Neural cell (in vitro differentiated cells): ENCODE measurements at regions not wholly inside any gene's neighbourhood (a gene's known extent, or its start where the extent isn't known, plus 50 kb on each side); places are given as distances from the start of the nearest gene placed in this dataset.

ENCODE experiments used
- H2AFZ ChIP-seq: fragments of 200-600, 300-800 bp; sonication (generic), shearing (Covaris generic); 2 replicates; pipeline ENCODE4 v1.6.0; 2014; ENCODE audit warnings: low read depth, mild to moderate bottlenecking, antibody characterized with exemption, low read length, moderate library complexity
- H3F3A ChIP-seq: fragments of 200-600 bp; shearing (Covaris generic); 2 replicates; pipeline ENCODE4 v1.6.1; 2016; ENCODE audit warnings: mild to moderate bottlenecking, moderate library complexity, mixed read lengths, antibody characterized with exemption, low read length; ENCODE audit not compliant: insufficient read depth, poor library complexity, severe bottlenecking
- H3K27ac ChIP-seq: fragments of 200-600, 300-800 bp; sonication (generic), shearing (Covaris generic); 2 replicates; pipeline ENCODE4 v1.5.1; 2014; ENCODE audit warnings: mild to moderate bottlenecking, low read length, moderate library complexity
- H3K27me3 ChIP-seq: fragments of 300-800, 200-600 bp; sonication (generic), shearing (Covaris generic); 2 replicates; pipeline ENCODE4 v1.6.0; 2014; ENCODE audit warnings: mild to moderate bottlenecking, low read depth, low read length, moderate library complexity; ENCODE audit not compliant: insufficient read depth
- H3K36me3 ChIP-seq: fragments of 300-800, 200-600 bp; sonication (generic), shearing (Covaris generic); 2 replicates; pipeline ENCODE4 v1.5.1; 2014; ENCODE audit warnings: mild to moderate bottlenecking, antibody characterized with exemption, low read length, moderate library complexity; ENCODE audit not compliant: insufficient read depth
- H3K4me2 ChIP-seq: fragments of 300-800, 200-600 bp; sonication (generic), shearing (Covaris generic); 2 replicates; pipeline ENCODE4 v1.6.0; 2014; ENCODE audit warnings: mild to moderate bottlenecking, low read length
- H3K4me3 ChIP-seq: fragments of 300-800, 200-600 bp; sonication (generic), shearing (Covaris generic); 2 replicates; pipeline ENCODE4 v1.5.1; 2014; ENCODE audit warnings: mild to moderate bottlenecking, low read length, moderate library complexity
- H3K79me2 ChIP-seq: fragments of 200-600 bp; shearing (Covaris generic); replicated peaks from 2 replicates; pipeline ENCODE4 v1.6.0; 2014; ENCODE audit warnings: mild to moderate bottlenecking, low read length, moderate library complexity; ENCODE audit not compliant: insufficient read depth
- H3K9ac ChIP-seq: fragments of 300-800, 200-600 bp; sonication (generic), shearing (Covaris generic); 2 replicates; pipeline ENCODE4 v1.6.1; 2016; ENCODE audit warnings: mild to moderate bottlenecking, low read length, mixed read lengths
- H3K9me2 ChIP-seq: fragments of 200-600 bp; shearing (Covaris generic); 2 replicates; pipeline ENCODE4 v1.6.1; 2016; ENCODE audit warnings: mild to moderate bottlenecking, low read length, mixed read lengths; ENCODE audit not compliant: insufficient read depth
- H3K9me3 ChIP-seq: fragments of 200-600, 300-800 bp; sonication (generic), shearing (Covaris generic); 2 replicates; pipeline ENCODE4 v1.6.1; 2016; ENCODE audit warnings: mild to moderate bottlenecking, mixed run types, low read length, moderate library complexity, mixed read lengths
- H4K20me1 ChIP-seq: fragments of 200-600 bp; shearing (Covaris generic); 2 replicates; pipeline ENCODE4 v1.6.1; 2016; ENCODE audit warnings: mild to moderate bottlenecking, mixed run types; ENCODE audit not compliant: insufficient read depth
- CTCF ChIP-seq: fragments of 450-650 bp; IDR thresholded peaks from 2 replicates; pipeline ENCODE4 v1.5.1; 2014; ENCODE audit warnings: antibody characterized with exemption, mild to moderate bottlenecking, moderate library complexity; ENCODE audit not compliant: poor library complexity, severe bottlenecking
- EP300 ChIP-seq: fragments of 450-650 bp; conservative IDR thresholded peaks from 2 replicates; pipeline ENCODE4 v1.6.1; 2014; ENCODE audit warnings: antibody characterized with exemption, mild to moderate bottlenecking, moderate library complexity; ENCODE audit not compliant: poor library complexity, severe bottlenecking
- EZH2 ChIP-seq: fragments of 200-600, 300-800 bp; shearing (Covaris generic), sonication (generic); IDR thresholded peaks from 2 replicates; pipeline ENCODE4 v1.6.1; 2014; ENCODE audit warnings: antibody characterized with exemption, low read length, borderline replicate concordance, mild to moderate bottlenecking; ENCODE audit not compliant: insufficient read depth, poor library complexity, severe bottlenecking
- MXI1 ChIP-seq: fragments of 450-650 bp; conservative IDR thresholded peaks from 2 replicates; pipeline ENCODE4 v1.6.1; 2014; ENCODE audit warnings: antibody characterized with exemption, mild to moderate bottlenecking; ENCODE audit not compliant: poor library complexity, severe bottlenecking
- POLR2AphosphoS5 ChIP-seq: IDR thresholded peaks from 2 replicates; pipeline ENCODE4 v1.6.1; 2012
- RAD21 ChIP-seq: fragments of 450-650 bp; conservative IDR thresholded peaks from 2 replicates; pipeline ENCODE4 v1.6.1; 2014; ENCODE audit warnings: antibody characterized with exemption, mild to moderate bottlenecking, moderate library complexity
- REST ChIP-seq: IDR thresholded peaks from 2 replicates; pipeline ENCODE4 v1.6.1; 2012; ENCODE audit warnings: borderline replicate concordance
- SMC3 ChIP-seq: fragments of 450-650 bp; conservative IDR thresholded peaks from 2 replicates; pipeline ENCODE4 v1.6.1; 2014; ENCODE audit warnings: antibody characterized with exemption, mild to moderate bottlenecking, moderate library complexity; ENCODE audit not compliant: poor library complexity
- TAF1 ChIP-seq: IDR thresholded peaks from 2 replicates; pipeline ENCODE4 v1.6.1; 2012; ENCODE audit warnings: low read depth

- no peaks in the 10 kb centered on the region for H3K79me2 ChIP-seq
- peaks cover 17% of the 10 kb centered on the region for H3K27me3 ChIP-seq
- no peaks in the 10 kb centered on the region for H3K9me2 ChIP-seq
- H4K20me1 ChIP-seq = no peaks in the 10 kb centered on the region
- H3K36me3 ChIP-seq = no peaks in the 10 kb centered on the region
- no peak for TF ChIP-seq TAF1
- no peak overlapping the region for H3K4me3 ChIP-seq
- no peak overlapping the region for H2AFZ ChIP-seq
- H3K4me2 ChIP-seq = no peak overlapping the region
- H3K9me3 ChIP-seq = no peaks in the 10 kb centered on the region
- no peak overlapping the region for H3K27ac ChIP-seq
- no peaks in the 10 kb centered on the region for H3F3A ChIP-seq
- no peak overlapping the region for H3K9ac ChIP-seq
These were observed 59.7 kb upstream of the RAD23B start for GRCh38 chr9:107223381-107223780.

- Histone ChIP-seq H3K9me2 (no peaks in the 10 kb centered on the region), H4K20me1 (no peaks in the 10 kb centered on the region), H3K36me3 (no peaks in the 10 kb centered on the region), H3K79me2 (no peaks in the 10 kb centered on the region), H3K4me2 (no peak overlapping the region), H3K4me3 (no peak overlapping the region), H3K9ac (no peak overlapping the region), H3K9me3 (no peaks in the 10 kb centered on the region), H3K27me3 (peaks cover 20% of the 10 kb centered on the region), H3F3A (no peaks in the 10 kb centered on the region), H3K27ac (no peak overlapping the region), H2AFZ (no peak overlapping the region)
- TF ChIP-seq TAF1 (no peak), SMC3 (no peak), EZH2 (no peak), CTCF (no peak), REST (no peak), EP300 (no peak), MXI1 (no peak), POLR2AphosphoS5 (no peak), RAD21 (no peak)
These were observed 58.8 kb upstream of the RAD23B start for GRCh38 chr9:107224252-107224651.

- Histone ChIP-seq H3K4me3 (no peak overlapping the region), H3K9me2 (no peaks in the 10 kb centered on the region), H3K9ac (no peak overlapping the region), H3K27ac (no peak overlapping the region), H3K9me3 (no peaks in the 10 kb centered on the region), H3K27me3 (peaks cover 37% of the 10 kb centered on the region), H2AFZ (no peak overlapping the region), H3K36me3 (no peaks in the 10 kb centered on the region), H3K4me2 (no peak overlapping the region), H4K20me1 (no peaks in the 10 kb centered on the region), H3K79me2 (no peaks in the 10 kb centered on the region), H3F3A (no peaks in the 10 kb centered on the region)
- TF ChIP-seq MXI1 = no peak
- TF ChIP-seq EP300 = no peak
- no peak for TF ChIP-seq TAF1
- TF ChIP-seq SMC3 = no peak
- no peak for TF ChIP-seq POLR2AphosphoS5
- TF ChIP-seq REST = no peak
- TF ChIP-seq CTCF = no peak
- TF ChIP-seq RAD21 = no peak
- TF ChIP-seq EZH2 = no peak
These were observed 56.7 kb upstream of the RAD23B start for GRCh38 chr9:107226421-107226820.
